Gastroesophageal sphincter (tissue), 3 donors: ENCODE measurements at regions not wholly inside any gene's neighbourhood (a gene's known extent, or its start where the extent isn't known, plus 50 kb on each side); places are given as distances from the start of the nearest gene placed in this dataset.

Source experiments
- EP300 ChIP-seq: sonication (generic); formaldehyde crosslinking; IDR thresholded peaks from one replicate; pipeline ENCODE4 v1.6.1; 2017; ENCODE audit warnings: antibody characterized with exemption, mild to moderate bottlenecking
- POLR2A ChIP-seq, 2 donors: fragments of 450-650 bp; IDR thresholded peaks; one replicate each; pipeline ENCODE4 v1.6.1; 2017; ENCODE audit warnings: antibody characterized with exemption in 2 of 2, mild to moderate bottlenecking in 2 of 2, moderate library complexity in 1 of 2
- POLR2AphosphoS5 ChIP-seq: sonication (generic); formaldehyde crosslinking; IDR thresholded peaks from one replicate; pipeline ENCODE4 v1.6.1; 2017; ENCODE audit warnings: antibody characterized with exemption
- TF ChIP-seq, protein P1 (sequence below), 4 experiments: fragments of 200-600 bp in 2 of 4; fragments of 450-650 bp in 2 of 4; sonication (generic) in 1 of 4; IDR thresholded peaks; one replicate each; pipeline ENCODE4 v1.5.1; 2017 to 2019; ENCODE audit warnings: antibody characterized with exemption in 4 of 4, mild to moderate bottlenecking in 2 of 4, moderate library complexity in 2 of 4

DNA sequence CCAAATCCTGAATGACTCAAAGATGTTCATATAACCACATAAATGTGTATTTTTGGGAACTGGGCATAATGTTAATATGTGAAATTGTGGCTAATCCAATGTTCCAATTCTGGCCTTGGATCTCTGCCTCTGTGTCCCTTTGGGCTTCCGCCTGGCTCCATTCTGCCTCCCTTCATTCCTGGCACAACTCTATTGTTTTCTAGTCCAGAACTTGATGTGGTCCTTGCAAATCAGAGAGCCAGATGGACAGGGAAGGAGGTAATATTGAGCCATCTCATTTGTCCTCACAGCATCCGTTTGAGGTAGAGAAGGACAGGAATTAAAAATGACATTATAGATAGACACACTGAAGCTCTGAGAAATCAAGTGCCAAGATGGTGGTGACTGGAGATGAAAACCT, 355.7 kb upstream of the TBL1XR1 start:
- TF ChIP-seq, protein P1, sequence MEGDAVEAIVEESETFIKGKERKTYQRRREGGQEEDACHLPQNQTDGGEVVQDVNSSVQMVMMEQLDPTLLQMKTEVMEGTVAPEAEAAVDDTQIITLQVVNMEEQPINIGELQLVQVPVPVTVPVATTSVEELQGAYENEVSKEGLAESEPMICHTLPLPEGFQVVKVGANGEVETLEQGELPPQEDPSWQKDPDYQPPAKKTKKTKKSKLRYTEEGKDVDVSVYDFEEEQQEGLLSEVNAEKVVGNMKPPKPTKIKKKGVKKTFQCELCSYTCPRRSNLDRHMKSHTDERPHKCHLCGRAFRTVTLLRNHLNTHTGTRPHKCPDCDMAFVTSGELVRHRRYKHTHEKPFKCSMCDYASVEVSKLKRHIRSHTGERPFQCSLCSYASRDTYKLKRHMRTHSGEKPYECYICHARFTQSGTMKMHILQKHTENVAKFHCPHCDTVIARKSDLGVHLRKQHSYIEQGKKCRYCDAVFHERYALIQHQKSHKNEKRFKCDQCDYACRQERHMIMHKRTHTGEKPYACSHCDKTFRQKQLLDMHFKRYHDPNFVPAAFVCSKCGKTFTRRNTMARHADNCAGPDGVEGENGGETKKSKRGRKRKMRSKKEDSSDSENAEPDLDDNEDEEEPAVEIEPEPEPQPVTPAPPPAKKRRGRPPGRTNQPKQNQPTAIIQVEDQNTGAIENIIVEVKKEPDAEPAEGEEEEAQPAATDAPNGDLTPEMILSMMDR (IDR thresholded peaks at IDR 0.05), result no peak
- TF ChIP-seq POLR2AphosphoS5 (no peak), POLR2A (IDR thresholded peaks at IDR 0.05) (no peak), EP300 (no peak)
